Thyroid gland (tissue), 4 donors: ENCODE measurements at regions not wholly inside any gene's neighbourhood (a gene's known extent, or its start where the extent isn't known, plus 50 kb on each side); places are given as distances from the start of the nearest gene placed in this dataset.

Experiments
- CTCF ChIP-seq, 6 experiments: fragments of 200-600 bp in 3 of 6; fragments of 450-650 bp in 3 of 6; sonication (generic) in 3 of 6; IDR thresholded peaks; one replicate each; pipeline ENCODE4 v1.5.1; 2016 to 2019; ENCODE audit warnings: antibody characterized with exemption in 6 of 6, mild to moderate bottlenecking in 2 of 6, inconsistent platforms in 1 of 6, moderate library complexity in 1 of 6
- POLR2A ChIP-seq, 2 donors: fragments of 450-650 bp; IDR thresholded peaks; one replicate each; pipeline ENCODE4 v1.6.1; 2017; ENCODE audit warnings: antibody characterized with exemption in 2 of 2, mild to moderate bottlenecking in 2 of 2, moderate library complexity in 1 of 2

GRCh38 chr16:5884996-5885395 is 787.4 kb upstream of the EEF2KMT start:
- TF ChIP-seq CTCF (IDR thresholded peaks at IDR 0.05) (no peak), POLR2A (IDR thresholded peaks at IDR 0.05) (no peak)
